Dedifferentiated amniotic fluid mesenchymal stem cell (primary cell): ENCODE measurements at regions not wholly inside any gene's neighbourhood (a gene's known extent, or its start where the extent isn't known, plus 50 kb on each side); places are given as distances from the start of the nearest gene placed in this dataset.

Source experiments
- DNase-seq: peaks from one replicate; pipeline ENCODE4 v3.0.0-alpha.2; 2016; ENCODE audit errors: extremely low spot score

GRCh38 chr17:51487947-51488346 lies 227.6 kb downstream of the UTP18 start:
- DNase-seq, result no peak

- DNase-seq, result no peak
These were observed 231.1 kb downstream of the UTP18 start for GRCh38 chr17:51491416-51491815.

DNA sequence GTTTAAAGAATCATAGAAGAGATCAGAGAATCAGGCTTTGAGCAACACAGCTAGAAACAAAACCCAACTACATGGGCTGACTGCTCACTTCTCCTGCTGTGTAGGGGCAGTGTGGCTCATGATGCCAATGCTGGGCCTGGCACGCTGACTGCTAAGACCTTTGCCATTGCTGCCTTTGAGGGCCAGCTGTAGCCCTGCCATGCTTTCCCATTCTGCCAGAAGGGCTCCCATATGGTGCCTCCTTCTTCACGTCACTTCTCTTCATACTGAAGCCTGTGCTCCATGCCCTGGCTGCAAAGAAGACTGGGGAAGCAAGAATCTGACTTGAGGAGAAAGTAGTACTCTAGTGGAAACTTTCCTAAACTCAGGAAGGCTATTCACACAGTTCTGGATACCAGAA lies 232.9 kb downstream of the UTP18 start:
- no peak for DNase-seq

GRCh38 chr17:51496378-51496777 lies 236.0 kb downstream of the UTP18 start:
- no peak for DNase-seq

DNA sequence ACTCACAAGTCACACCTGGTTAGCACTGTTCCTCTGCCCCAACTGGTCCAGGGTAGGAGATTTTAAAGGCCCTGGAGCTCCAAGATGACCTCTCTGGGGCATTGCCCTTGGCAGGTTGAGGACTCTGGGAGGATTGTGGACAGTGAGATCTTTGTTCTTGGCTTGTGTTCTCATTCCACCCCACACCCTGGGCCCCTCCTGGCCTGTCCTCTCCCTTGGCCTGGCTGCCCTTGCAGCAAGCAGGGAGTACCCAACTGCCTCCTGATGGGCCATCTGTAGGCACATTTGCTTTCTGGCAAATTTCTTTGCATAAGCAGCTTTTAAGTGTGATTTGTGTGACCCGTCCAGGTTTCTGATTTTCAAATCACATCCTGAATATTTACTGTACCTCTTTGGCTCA lies 239.6 kb downstream of the UTP18 start:
- no peak for DNase-seq

- no peak for DNase-seq
These were observed 240.1 kb downstream of the UTP18 start for GRCh38 chr17:51500454-51500853.

DNA sequence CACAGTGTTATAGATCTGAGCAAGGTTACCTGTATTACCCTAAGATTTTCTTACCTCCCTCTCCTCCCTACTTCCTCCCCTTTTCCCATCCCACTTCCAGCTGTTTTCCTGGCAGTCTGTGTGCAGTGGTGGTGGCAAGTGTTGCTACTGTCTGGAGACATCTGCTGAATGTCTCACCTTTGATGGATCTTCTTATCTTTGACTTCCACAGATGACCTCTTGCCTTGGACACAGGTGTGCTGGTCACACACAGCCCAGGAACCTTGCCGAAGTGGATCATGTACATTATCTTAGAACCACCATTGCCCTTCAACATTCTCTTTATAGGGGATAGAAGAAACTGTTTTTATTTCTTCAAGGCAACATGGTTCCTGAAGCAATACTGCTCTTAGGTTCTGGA lies 245.1 kb downstream of the UTP18 start:
- no peak for DNase-seq

- DNase-seq, result no peak
These were observed 247.1 kb downstream of the UTP18 start for GRCh38 chr17:51507444-51507843.

GRCh38 chr17:51508048-51508447 lies 247.7 kb downstream of the UTP18 start:
- DNase-seq, result no peak

- DNase-seq, result no peak
These were observed 250.6 kb downstream of the UTP18 start for GRCh38 chr17:51510940-51511339.

DNA sequence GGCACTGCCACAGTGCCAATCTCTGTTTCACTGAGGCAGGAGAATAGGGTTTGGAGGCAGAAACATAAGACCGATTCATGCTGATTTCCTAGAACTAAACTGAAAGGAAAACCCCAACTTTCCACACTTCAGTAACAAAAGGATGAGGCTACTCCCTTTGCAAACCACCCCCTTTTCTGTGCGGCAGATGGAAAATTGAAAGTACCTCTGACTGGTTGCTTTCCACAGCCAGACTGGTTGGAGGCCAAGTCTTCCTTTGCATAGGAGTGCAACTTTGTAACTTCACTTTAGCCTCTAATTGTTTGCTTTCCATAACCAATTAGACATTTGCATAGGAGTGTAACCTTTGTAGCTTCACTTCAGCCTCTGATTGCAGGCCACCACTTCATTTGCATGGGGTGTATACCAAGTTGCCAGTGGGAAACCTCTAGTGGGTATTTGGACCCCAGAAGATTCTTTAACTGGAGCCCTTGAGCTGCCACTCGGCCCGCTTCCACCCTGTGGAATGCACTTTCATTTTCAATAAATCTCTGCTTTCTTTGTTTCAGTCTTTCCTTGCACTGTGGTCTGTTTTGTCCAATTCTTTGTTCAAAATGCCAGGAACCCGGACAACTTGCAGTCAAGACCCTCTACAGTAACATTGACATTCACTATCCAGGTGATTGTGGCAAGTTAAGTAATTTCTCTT lies 252.0 kb downstream of the UTP18 start:
- no peak for DNase-seq

DNA sequence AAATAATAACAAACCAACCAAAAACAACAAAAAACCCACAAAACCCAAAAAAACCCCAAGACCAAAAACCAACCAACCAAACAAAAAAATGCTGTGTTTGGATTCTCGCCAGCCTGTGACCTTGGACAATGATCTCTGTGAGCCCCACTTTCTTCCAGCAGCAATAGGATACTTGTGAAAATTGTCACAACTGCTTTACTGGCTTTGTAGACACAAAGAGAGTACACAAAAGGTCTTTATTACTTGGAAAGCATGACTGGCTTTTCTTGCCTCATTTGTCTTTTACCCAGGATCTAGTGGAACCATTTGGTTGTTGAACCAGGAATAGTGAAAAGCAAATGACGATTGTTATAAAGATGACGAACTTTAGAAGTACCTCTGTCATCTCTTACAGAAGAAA lies 256.6 kb downstream of the UTP18 start:
- DNase-seq, result no peak

DNA sequence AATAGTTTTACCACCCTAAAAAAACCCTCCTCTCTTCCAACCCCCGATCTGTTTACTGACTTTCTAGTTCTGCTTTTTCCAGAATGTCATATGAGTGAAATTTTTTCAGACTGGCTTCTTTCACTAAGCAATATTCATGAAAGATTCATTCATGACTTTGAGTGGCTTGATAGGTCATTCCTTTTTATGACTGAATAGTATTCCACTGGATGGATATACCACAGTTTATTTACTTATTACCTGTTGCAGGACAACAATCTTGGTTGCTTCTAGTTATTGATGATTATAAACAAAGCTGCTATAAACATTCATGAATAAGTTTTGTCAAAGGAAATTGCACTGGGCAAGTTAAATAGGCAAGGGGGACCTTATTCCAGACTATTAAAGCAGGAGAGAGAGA lies 264.2 kb downstream of the UTP18 start:
- no peak for DNase-seq

GRCh38 chr17:51526507-51526906 lies 266.2 kb downstream of the UTP18 start:
- no peak for DNase-seq

- no peak for DNase-seq
These were observed 267.1 kb downstream of the UTP18 start for GRCh38 chr17:51527225-51527982.

DNA sequence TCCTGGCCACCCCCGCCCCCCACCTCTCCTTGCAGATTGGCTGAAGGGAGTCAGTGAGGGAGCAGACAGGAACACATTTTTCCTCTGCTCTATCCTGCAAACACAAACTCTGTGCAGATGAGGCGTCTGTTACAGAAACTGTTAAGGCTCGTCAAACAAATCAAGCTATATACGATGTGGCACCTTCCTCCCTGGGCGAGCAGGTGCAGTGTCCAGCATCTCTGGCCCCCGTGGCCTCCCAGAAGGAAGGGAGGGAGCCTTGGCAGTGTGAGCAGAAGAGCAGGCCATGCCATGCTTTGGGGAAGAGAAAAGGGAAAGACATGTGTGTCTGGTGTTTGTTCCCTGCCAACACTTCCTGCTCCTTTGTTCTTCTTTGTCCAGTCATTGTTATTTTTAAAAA lies 267.8 kb downstream of the UTP18 start:
- DNase-seq, result no peak

DNA sequence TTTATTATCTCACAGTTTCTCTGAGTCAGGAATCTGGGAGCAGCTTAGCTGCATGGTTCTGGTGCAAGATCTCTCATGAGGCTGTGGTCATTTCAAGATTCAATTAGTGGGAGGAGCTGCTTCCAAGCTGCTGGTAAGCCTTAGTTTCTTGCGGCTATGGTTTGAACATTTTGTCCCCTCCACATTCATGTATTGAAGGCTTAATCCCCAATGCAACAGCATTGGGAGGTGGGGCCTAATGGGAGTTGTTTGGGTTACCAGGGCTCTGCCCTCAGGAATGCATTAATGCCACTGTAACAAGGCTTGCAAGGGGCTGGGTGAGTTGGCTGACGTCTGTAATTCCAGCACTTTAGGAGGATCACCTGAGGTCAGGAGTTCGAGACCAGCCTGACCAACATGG lies 272.9 kb downstream of the UTP18 start:
- DNase-seq, result no peak

DNA sequence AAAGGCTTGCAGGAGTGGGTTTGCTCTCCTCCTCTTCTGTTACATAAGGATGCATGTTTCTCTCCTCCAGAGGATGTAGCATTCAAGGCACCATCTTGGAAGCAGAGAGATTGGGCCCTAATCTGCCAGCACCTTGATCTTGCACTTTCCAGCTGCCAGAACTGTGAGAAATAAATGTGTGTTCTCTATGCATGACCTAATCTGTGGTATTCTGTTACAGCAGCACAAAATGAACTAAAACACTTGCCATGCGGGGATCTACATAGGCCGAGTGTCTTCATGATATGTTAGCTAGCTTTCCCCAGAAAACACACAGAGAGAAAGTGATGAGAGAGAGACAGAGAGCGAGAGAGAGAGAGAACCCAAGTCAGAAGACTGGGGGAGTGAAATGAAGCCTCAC lies 273.5 kb downstream of the UTP18 start:
- DNase-seq, result no peak

DNA sequence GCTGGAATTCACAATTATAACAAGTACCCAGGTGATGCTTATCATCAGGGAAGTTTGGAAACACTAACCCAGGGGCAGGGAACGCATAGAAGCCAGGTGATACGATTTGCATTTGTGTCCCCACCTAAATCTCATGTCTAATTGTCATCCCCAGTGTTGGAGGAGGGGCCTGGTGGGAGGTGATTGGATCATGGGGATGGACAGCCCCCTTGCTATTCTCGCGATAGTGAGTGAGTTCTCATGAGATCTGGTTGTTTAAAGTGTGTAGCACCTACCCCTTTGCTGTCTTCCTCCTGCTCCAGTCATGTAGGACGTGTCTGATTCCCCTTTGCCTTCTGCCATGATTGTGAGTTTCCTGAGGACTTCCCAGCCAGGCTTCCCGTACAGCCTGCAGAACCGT lies 276.3 kb downstream of the UTP18 start:
- no peak for DNase-seq

DNA sequence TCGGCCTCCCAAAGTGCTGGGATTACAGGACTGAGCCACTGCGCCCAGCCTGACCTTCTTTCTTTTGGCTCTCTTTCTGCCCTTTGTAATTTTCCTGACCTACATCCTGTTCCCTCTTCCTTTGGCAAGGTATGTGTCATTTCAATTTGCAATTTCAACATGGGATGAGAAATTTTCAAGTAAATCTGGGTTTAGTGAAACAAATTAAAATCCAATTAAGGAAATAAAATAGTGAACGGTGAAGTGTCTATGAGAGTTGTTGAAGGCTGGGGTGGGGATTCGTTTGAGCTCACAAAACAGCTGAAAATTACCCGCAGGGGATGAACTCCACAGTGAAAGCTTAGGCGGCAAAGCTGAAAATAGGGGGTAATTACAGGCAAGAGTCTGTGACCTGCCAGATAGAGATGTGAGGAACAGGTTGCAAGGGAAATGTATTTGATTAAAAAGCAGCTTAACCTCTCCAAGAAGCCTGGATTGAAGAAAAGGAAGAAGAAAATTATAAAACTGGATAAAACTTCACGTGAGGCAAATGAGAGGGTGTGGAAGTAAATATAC lies 277.7 kb downstream of the UTP18 start:
- DNase-seq, result no peak

GRCh38 chr17:51540151-51540550 lies 279.8 kb downstream of the UTP18 start:
- no peak for DNase-seq

GRCh38 chr17:51541215-51541614 lies 280.9 kb downstream of the UTP18 start:
- no peak for DNase-seq

DNA sequence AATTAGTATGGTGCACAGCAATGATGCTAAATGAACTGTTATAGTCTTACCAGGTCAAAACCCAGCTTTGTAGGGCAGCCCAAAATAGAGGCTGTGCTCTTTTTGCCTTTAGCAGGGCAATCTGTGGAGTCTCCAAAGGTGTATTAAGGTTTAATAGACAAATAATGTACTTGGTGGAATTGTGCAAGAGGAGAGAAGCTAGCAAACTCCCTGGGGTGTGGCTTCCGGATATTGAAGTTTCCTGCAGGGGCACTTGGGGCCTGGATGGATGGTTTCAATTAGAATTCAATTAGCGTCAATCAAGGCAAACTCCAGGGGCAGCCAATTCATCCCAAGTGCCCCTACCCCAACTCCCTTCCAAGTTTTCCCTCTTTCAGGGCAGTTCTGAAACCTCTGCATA lies 285.8 kb downstream of the UTP18 start:
- no peak for DNase-seq
